ENCODE measurements at regions not wholly inside any gene's neighbourhood (a gene's known extent, or its start where the extent isn't known, plus 50 kb on each side); places are given as distances from the start of the nearest gene placed in this dataset.

GRCh38 chr4:11805842-11806241 lies 377.1 kb upstream of the HS3ST1 start:
- DNase-seq (ENCODE audit: low spot score): no peak

DNA sequence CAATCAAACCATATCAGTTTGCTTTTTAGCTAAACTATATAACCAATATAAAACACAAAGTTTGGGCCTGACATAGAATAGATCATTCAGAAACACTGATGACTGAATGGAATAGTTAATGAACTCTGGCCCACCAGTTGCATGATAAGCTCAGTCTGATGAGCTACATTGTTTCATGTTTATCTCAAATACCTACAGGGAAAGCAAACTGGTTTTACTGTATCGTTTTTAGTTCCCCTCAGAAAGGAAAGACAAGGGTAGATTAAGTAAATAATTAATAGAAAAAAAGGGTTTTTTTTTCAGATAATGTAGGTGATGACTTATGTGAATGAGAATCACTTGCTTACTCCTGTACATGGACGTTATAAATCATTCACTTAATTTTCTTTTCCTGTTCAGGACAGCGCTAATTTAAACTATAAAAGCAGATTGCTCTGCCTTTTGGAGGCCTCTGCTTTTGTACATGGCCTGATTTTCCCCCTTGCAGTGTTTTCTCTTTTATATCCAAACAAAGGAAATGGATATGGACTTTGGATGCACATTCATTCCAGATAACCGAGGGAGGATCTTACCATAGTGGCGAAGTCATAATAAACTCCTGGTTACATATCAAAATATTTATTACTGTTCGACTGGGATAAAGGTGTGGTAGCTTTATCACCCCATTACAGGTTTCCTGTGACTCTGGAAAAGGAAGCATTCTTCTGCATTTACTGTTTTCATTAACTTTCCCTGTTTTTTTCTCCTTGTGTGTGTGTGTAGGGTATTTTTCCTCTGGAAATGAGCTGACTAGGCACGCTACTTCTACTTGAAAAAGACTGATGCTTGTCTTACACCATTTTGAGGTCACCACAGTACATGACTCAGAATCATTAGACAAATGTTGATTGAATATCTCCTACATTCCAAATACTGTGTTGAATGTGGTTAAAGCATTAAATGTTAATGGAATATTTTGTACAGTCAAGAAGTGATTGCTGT lies 373.1 kb upstream of the HS3ST1 start:
- Histone ChIP-seq H3K4me3 (ENCODE audit: low read depth in 1 of 3, low read length in 3 of 3) (no peak overlapping the region), H3K27me3 (ENCODE audit: control insufficient read depth in 4 of 4, insufficient read depth in 4 of 4, low read length in 3 of 4) (peaks cover 0 to 3% (median 0%) of the 10 kb centered on the region in 4 donors), H3K4me1 (ENCODE audit: control insufficient read depth in 4 of 4, insufficient read depth in 4 of 4, low read length in 3 of 4) (no peaks in the 10 kb centered on the region), H3K36me3 (ENCODE audit: control insufficient read depth in 4 of 4, insufficient read depth in 3 of 4, low read depth in 1 of 4, low read length in 3 of 4) (no peaks in the 10 kb centered on the region), H3K9ac (ENCODE audit: low read depth in 1 of 2, low read length in 2 of 2) (no peak overlapping the region), H3K27ac (ENCODE audit: low read depth in 1 of 2, low read length in 2 of 2) (no peak overlapping the region), H3K9me3 (ENCODE audit: control insufficient read depth in 4 of 4, low read length in 3 of 4) (no peaks in the 10 kb centered on the region)
- WGBS: 39% methylated on average over 7 of the region's 7 CpGs
- no peak for TF ChIP-seq FOXA1 (IDR thresholded peaks at IDR 0.05)
- TF ChIP-seq TAF1 (conservative IDR thresholded peaks at IDR 0.05): no peak
- TF ChIP-seq, protein P1, sequence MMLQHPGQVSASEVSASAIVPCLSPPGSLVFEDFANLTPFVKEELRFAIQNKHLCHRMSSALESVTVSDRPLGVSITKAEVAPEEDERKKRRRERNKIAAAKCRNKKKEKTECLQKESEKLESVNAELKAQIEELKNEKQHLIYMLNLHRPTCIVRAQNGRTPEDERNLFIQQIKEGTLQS (IDR thresholded peaks at IDR 0.05): no peak
- no peak for TF ChIP-seq ZBTB33 (IDR thresholded peaks at IDR 0.05)
- TF ChIP-seq SP1 (IDR thresholded peaks at IDR 0.05): no peak
- TF ChIP-seq, protein P2, sequence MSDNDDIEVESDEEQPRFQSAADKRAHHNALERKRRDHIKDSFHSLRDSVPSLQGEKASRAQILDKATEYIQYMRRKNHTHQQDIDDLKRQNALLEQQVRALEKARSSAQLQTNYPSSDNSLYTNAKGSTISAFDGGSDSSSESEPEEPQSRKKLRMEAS (IDR thresholded peaks at IDR 0.05): no peak
- no peak for TF ChIP-seq RAD21 (IDR thresholded peaks at IDR 0.05)
- no peak for TF ChIP-seq RXRA (IDR thresholded peaks at IDR 0.05)
- TF ChIP-seq GABPA (IDR thresholded peaks at IDR 0.05 in 1 of 2, conservative IDR thresholded peaks at IDR 0.05 in 1 of 2): no peak
- no peak for DNase-seq (ENCODE audit: low spot score)

More at GRCh38 chr4:11805842-11806241, 377.1 kb upstream of the HS3ST1 start:
- H3K9ac ChIP-seq (ENCODE audit: low read depth in 1 of 2, low read length in 2 of 2): no peak overlapping the region
- no peak overlapping the region for H3K27ac ChIP-seq (ENCODE audit: low read depth in 1 of 2, low read length in 2 of 2)
- no peaks in the 10 kb centered on the region for H3K4me1 ChIP-seq (ENCODE audit: control insufficient read depth in 4 of 4, insufficient read depth in 4 of 4, low read length in 3 of 4)
- no peaks in the 10 kb centered on the region for H3K9me3 ChIP-seq (ENCODE audit: control insufficient read depth in 4 of 4, low read length in 3 of 4)
- no peaks in the 10 kb centered on the region for H3K36me3 ChIP-seq (ENCODE audit: control insufficient read depth in 4 of 4, insufficient read depth in 3 of 4, low read depth in 1 of 4, low read length in 3 of 4)
- whole genome bisulfite sequencing: 28% methylated on average over 1 of the region's 1 CpG
- H3K4me3 ChIP-seq (ENCODE audit: low read depth in 1 of 3, low read length in 3 of 3): no peak overlapping the region
- peaks cover 0 to 3% (median 0%) of the 10 kb centered on the region in 4 donors for H3K27me3 ChIP-seq (ENCODE audit: control insufficient read depth in 4 of 4, insufficient read depth in 4 of 4, low read length in 3 of 4)
- TF ChIP-seq HNF4A (conservative IDR thresholded peaks at IDR 0.05): no peak
- no peak for TF ChIP-seq EGR1 (IDR thresholded peaks at IDR 0.05; ENCODE audit: low read depth in 2 of 2)
- no peak for TF ChIP-seq GABPA (IDR thresholded peaks at IDR 0.05 in 1 of 2, conservative IDR thresholded peaks at IDR 0.05 in 1 of 2)
- TF ChIP-seq HNF4G (IDR thresholded peaks at IDR 0.05): no peak
- TF ChIP-seq, protein P3, sequence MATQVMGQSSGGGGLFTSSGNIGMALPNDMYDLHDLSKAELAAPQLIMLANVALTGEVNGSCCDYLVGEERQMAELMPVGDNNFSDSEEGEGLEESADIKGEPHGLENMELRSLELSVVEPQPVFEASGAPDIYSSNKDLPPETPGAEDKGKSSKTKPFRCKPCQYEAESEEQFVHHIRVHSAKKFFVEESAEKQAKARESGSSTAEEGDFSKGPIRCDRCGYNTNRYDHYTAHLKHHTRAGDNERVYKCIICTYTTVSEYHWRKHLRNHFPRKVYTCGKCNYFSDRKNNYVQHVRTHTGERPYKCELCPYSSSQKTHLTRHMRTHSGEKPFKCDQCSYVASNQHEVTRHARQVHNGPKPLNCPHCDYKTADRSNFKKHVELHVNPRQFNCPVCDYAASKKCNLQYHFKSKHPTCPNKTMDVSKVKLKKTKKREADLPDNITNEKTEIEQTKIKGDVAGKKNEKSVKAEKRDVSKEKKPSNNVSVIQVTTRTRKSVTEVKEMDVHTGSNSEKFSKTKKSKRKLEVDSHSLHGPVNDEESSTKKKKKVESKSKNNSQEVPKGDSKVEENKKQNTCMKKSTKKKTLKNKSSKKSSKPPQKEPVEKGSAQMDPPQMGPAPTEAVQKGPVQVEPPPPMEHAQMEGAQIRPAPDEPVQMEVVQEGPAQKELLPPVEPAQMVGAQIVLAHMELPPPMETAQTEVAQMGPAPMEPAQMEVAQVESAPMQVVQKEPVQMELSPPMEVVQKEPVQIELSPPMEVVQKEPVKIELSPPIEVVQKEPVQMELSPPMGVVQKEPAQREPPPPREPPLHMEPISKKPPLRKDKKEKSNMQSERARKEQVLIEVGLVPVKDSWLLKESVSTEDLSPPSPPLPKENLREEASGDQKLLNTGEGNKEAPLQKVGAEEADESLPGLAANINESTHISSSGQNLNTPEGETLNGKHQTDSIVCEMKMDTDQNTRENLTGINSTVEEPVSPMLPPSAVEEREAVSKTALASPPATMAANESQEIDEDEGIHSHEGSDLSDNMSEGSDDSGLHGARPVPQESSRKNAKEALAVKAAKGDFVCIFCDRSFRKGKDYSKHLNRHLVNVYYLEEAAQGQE (IDR thresholded peaks at IDR 0.05): no peak
- peak; percentile 55 to 69 for TF ChIP-seq RAD21 (IDR thresholded peaks at IDR 0.05)
- peak; percentile 41 for TF ChIP-seq CTCF (IDR thresholded peaks at IDR 0.05; ENCODE audit: low read depth, low read length, missing input control)
